ENCODE measurements at regions not wholly inside any gene's neighbourhood (a gene's known extent, or its start where the extent isn't known, plus 50 kb on each side); places are given as distances from the start of the nearest gene placed in this dataset.

DNA sequence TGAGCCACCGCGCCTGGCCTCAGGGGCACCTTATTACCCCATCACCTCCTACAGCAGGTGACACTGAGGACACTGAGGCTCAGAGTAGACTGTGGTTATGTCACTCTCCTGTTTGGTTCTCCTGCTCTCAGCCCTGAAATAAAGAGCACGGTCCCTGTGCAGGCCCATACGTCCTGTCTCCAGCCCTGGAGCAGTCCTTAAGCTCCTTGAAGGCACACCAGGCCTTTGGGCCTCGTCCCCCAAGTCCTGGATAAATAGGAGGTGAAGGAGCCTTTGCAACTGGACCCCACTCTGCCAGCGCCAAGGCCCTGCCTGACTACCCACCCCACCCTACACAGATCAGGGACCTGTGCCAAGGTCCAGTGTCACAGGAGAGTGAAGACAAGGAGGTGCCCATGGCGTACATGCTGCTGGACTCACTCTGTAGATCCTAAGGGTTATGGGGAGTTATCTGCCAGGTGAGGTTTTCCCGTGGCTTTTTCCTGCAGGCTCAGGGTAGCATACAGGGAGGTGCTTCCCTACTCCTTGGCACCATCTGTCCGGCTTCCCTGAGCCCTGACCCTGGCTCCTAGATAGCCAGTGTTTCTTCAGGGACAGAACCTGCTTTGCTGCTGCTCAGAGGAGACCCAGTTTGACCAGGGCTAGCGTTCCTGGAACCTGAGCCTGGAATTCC is 253.2 kb downstream of the SEC14L1 start:
- ATAC-seq (ENCODE audit: low FRiP score in 2 of 2) (no peak), DNase-seq (no peak)
- 68 to 84% methylated on average over 3 to 10 of the region's 10 CpGs for WGBS, 2 donors
- Histone ChIP-seq H3K4me3 (no peak overlapping the region), H3K27me3 (no peaks in the 10 kb centered on the region), H3K9me3 (no peaks in the 10 kb centered on the region), H3K36me3 (no peaks in the 10 kb centered on the region), H3K27ac (peak overlapping the region; percentile 5 to 60 (median 35)), H3K4me1 (peaks cover 55 to 58% (median 56%) of the 10 kb centered on the region in 4 donors)
- TF ChIP-seq POLR2A (IDR thresholded peaks at IDR 0.05) (no peak), POLR2AphosphoS5 (IDR thresholded peaks at IDR 0.05) (no peak), CTCF (IDR thresholded peaks at IDR 0.05) (no peak), EP300 (IDR thresholded peaks at IDR 0.05) (no peak)

DNA sequence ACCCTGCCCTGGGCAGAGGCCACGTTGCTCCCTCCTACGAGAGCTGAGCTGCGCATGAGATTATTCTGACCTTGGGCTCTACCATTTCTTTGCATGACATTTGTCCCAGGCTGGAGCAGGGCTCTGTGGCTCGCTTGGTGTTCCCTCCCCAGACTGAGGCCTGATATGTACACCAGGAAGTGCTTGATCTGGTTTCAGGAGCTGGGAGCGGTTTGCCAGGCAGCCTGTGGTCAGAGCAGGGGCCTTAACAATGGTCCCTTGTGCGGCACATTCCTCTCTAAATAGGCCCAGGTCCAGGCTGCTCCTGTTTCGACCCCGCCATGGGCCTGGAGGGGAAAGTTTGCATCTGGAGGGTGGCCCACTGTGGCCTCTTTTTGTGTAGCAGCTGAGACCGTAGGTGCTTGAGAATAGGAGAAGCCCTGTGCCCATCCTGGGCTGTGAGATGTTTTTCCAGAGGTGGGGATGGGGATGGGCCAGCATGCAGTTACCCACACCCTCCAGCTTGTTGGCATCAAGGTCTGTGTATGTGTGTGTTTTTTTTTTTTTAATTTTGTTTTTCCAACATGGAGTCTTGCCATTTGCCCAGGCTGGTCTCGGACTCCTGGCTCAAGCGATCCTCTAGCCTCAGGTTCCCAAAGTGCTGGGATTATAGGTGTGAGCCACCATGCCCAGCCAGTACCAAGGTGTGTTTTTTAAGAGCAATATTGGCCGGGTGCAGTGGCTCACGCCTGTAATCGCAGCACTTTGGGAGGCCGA is 253.9 kb downstream of the SEC14L1 start:
- DNase-seq (peak in 1 of 2 donors; percentile 59), ATAC-seq (ENCODE audit: low FRiP score in 2 of 2) (peak in 1 of 2 donors; percentile 38)
- Histone ChIP-seq H3K27me3 (no peaks in the 10 kb centered on the region), H3K27ac (peak overlapping the region; percentile 5 to 60 (median 35)), H3K36me3 (no peaks in the 10 kb centered on the region), H3K9me3 (no peaks in the 10 kb centered on the region), H3K4me3 (no peak overlapping the region), H3K4me1 (peaks cover 49 to 56% (median 51%) of the 10 kb centered on the region in 4 donors)
- 64 to 89% methylated on average over 7 to 15 of the region's 15 CpGs for WGBS, 2 donors
- TF ChIP-seq POLR2AphosphoS5 (IDR thresholded peaks at IDR 0.05), result no peak
- TF ChIP-seq POLR2A (IDR thresholded peaks at IDR 0.05), result no peak
- no peak for TF ChIP-seq EP300 (IDR thresholded peaks at IDR 0.05)
- TF ChIP-seq CTCF (IDR thresholded peaks at IDR 0.05), result no peak

DNA sequence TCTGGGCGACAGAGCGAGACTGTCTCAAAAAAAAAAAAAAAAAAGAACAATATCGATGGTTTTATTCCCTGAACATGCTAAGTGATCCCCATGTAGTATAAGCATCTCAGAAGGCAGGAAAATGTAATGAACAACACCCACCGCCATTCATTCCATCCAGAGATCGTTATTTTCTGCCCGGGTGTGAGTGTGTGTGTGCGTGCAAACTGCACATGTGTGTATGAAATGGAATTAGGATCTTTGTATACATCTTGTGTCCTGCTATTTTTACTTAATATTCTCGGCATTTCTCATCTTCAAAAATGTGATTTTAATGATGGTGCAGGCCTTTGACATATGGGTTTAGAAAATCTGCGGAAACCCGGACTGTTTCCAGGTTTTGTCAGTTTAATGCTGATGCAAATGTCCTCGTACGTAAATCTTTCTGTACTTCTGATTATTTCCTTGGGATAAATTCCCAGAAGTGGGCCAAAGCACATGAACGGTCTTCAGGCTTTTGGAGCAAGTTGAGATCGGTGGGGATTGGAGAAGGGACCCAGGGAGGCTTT is 254.8 kb downstream of the SEC14L1 start:
- WGBS, 2 donors, result 85 to 88% methylated on average over 14 of the region's 14 CpGs
- peaks cover 54 to 60% (median 56%) of the 10 kb centered on the region in 4 donors for H3K4me1 ChIP-seq
- H3K27ac ChIP-seq, result no peak overlapping the region
- no peaks in the 10 kb centered on the region for H3K36me3 ChIP-seq
- no peak overlapping the region for H3K4me3 ChIP-seq
- DNase-seq (no peak), ATAC-seq (ENCODE audit: low FRiP score in 2 of 2) (no peak)
- no peaks in the 10 kb centered on the region for H3K27me3 ChIP-seq
- H3K9me3 ChIP-seq, result no peaks in the 10 kb centered on the region
- no peak for TF ChIP-seq POLR2A (IDR thresholded peaks at IDR 0.05)
- no peak for TF ChIP-seq POLR2AphosphoS5 (IDR thresholded peaks at IDR 0.05)
- no peak for TF ChIP-seq EP300 (IDR thresholded peaks at IDR 0.05)
- no peak for TF ChIP-seq CTCF (IDR thresholded peaks at IDR 0.05)

- ATAC-seq (ENCODE audit: low FRiP score in 2 of 2) (no peak), DNase-seq (no peak)
- H3K36me3 ChIP-seq, result no peaks in the 10 kb centered on the region
- no peak overlapping the region for H3K27ac ChIP-seq
- no peaks in the 10 kb centered on the region for H3K9me3 ChIP-seq
- peaks cover 49 to 55% (median 53%) of the 10 kb centered on the region in 4 donors for H3K4me1 ChIP-seq
- H3K4me3 ChIP-seq, result no peak overlapping the region
- no peak for TF ChIP-seq CTCF (IDR thresholded peaks at IDR 0.05)
- no peak for TF ChIP-seq EP300 (IDR thresholded peaks at IDR 0.05)
- no peak for TF ChIP-seq POLR2AphosphoS5 (IDR thresholded peaks at IDR 0.05)
- TF ChIP-seq POLR2A (IDR thresholded peaks at IDR 0.05), result no peak
- no peaks in the 10 kb centered on the region for H3K27me3 ChIP-seq
- WGBS, 2 donors, result 94 to 97% methylated on average over 6 to 9 of the region's 9 CpGs
These were observed 255.8 kb downstream of the SEC14L1 start for GRCh38 chr17:77396610-77397009.

Data from upper lobe of left lung (tissue), 6 donors.